ENCODE measurements at regions not wholly inside any gene's neighbourhood (a gene's known extent, or its start where the extent isn't known, plus 50 kb on each side); places are given as distances from the start of the nearest gene placed in this dataset.

- Histone ChIP-seq H4K8ac (ENCODE audit: low read depth in 2 of 2, low read length in 2 of 2) (no peak overlapping the region), H3K23ac (ENCODE audit: low read depth, low read length) (no peak overlapping the region), H3K14ac (replicated peaks; ENCODE audit: low read depth, low read length) (no peak overlapping the region), H3K36me3 (ENCODE audit: control insufficient read depth, insufficient read depth, low read length) (no peaks in the 10 kb centered on the region), H4K5ac (ENCODE audit: low read depth, low read length) (no peak overlapping the region), H3K18ac (ENCODE audit: low read depth, low read length) (no peak overlapping the region), H2BK20ac (ENCODE audit: low read depth, low read length) (no peak overlapping the region), H3K4me1 (ENCODE audit: control insufficient read depth, insufficient read depth, low read length) (no peaks in the 10 kb centered on the region), H3K4ac (ENCODE audit: low read depth, low read length) (no peak overlapping the region), H2BK120ac (ENCODE audit: low read depth, low read length) (no peak overlapping the region), H4K91ac (ENCODE audit: insufficient read depth, low read depth, low read length) (no peak overlapping the region), H3K27ac (ENCODE audit: insufficient read depth, low read length) (no peak overlapping the region), H3K56ac (ENCODE audit: extremely low read depth, insufficient read depth, low read length) (no peak overlapping the region), H3K9ac (ENCODE audit: low read depth, low read length) (no peak overlapping the region), H3K4me3 (ENCODE audit: insufficient read depth, low read depth, low read length) (no peak overlapping the region), H3K9me3 (ENCODE audit: control insufficient read depth, insufficient read depth, low read length) (peaks cover 8% of the 10 kb centered on the region), H2AK5ac (ENCODE audit: low read depth, low read length) (no peak overlapping the region), H3K27me3 (ENCODE audit: control insufficient read depth, insufficient read depth, low read length) (no peaks in the 10 kb centered on the region), H3K9me1 (ENCODE audit: insufficient read depth, low read length) (no peaks in the 10 kb centered on the region), H4K20me1 (ENCODE audit: insufficient read depth, low read length) (no peaks in the 10 kb centered on the region), H2AFZ (replicated peaks; ENCODE audit: low read length, poor library complexity) (no peak overlapping the region), H3K79me1 (ENCODE audit: low read depth in 1 of 2, low read length in 2 of 2) (no peaks in the 10 kb centered on the region), H2AK9ac (replicated peaks; ENCODE audit: low read depth, low read length, poor library complexity) (no peak overlapping the region), H2BK5ac (ENCODE audit: low read depth, low read length, poor library complexity, severe bottlenecking) (no peak overlapping the region), H2BK15ac (ENCODE audit: low read depth, low read length) (no peak overlapping the region), H3K4me2 (ENCODE audit: low read depth, low read length) (no peak overlapping the region)
- no CpG with 5 or more reads among the region's 4 CpGs for WGBS, 2 experiments (ENCODE audit: extremely low coverage in 2 of 2, insufficient read length in 1 of 2)
- in situ Hi-C loops (cut with MboI; ENCODE audit: low sequenced_read_pairs) (no loop called here), intact Hi-C loops (cut with micrococcal nuclease) (no loop called here), dilution Hi-C loops (cut with HindIII; ENCODE audit: low sequenced_read_pairs, unreplicated experiment) (no loop called here)
- BruUV-seq (replicated peaks): no TSS peak
- no peak for ATAC-seq (ENCODE audit: low read depth)
- no peak for DNase-seq
- ChIA-PET CTCF (no interaction called here), POLR2A (ENCODE audit: unreplicated experiment) (no interaction called here)
- TF ChIP-seq CTCF (conservative IDR thresholded peaks at IDR 0.05; ENCODE audit: low read depth, low read length) (no peak), SMC3 (IDR thresholded peaks at IDR 0.05; ENCODE audit: low read depth, low read length) (no peak), MXI1 (IDR thresholded peaks at IDR 0.05; ENCODE audit: borderline replicate concordance, low read depth, low read length) (no peak), CEBPB (IDR thresholded peaks at IDR 0.05; ENCODE audit: low read depth, low read length) (no peak), MAFK (IDR thresholded peaks at IDR 0.05; ENCODE audit: low read depth, low read length) (no peak), MAZ (IDR thresholded peaks at IDR 0.05; ENCODE audit: borderline replicate concordance, low read depth, low read length) (no peak), CHD1 (IDR thresholded peaks at IDR 0.05; ENCODE audit: low read depth, low read length) (no peak), USF2 (IDR thresholded peaks at IDR 0.05; ENCODE audit: low read depth, low read length) (no peak), POLR2A (IDR thresholded peaks at IDR 0.05; ENCODE audit: low read depth, low read length) (no peak), RFX5 (IDR thresholded peaks at IDR 0.05; ENCODE audit: low read depth, low read length) (no peak), FOS (IDR thresholded peaks at IDR 0.05; ENCODE audit: low read depth, low read length) (no peak), RAD21 (IDR thresholded peaks at IDR 0.05; ENCODE audit: low read length) (no peak), ELK1 (IDR thresholded peaks at IDR 0.05; ENCODE audit: borderline replicate concordance, low read depth, low read length) (no peak), BHLHE40 (IDR thresholded peaks at IDR 0.05; ENCODE audit: low read depth, low read length) (no peak), NFE2L2 (IDR thresholded peaks at IDR 0.05; ENCODE audit: low read depth, low read length) (no peak)
Observed at GRCh38 chr10:8401531-8401930, 347.0 kb downstream of the GATA3 start.

Data from IMR-90 (cell line).